K562 (cell line): ENCODE measurements at regions not wholly inside any gene's neighbourhood (a gene's known extent, or its start where the extent isn't known, plus 50 kb on each side); places are given as distances from the start of the nearest gene placed in this dataset.

Experiments used
- ATAC-seq: fragments of 200-7000 bp; cut with Tn5 transposase; 3 replicates; pipeline ENCODE4 v1.9.1; 2020; ENCODE audit warnings: moderate library complexity
- BruUV-seq: library from RNA; stranded (reverse); fragments of 400-500 nt; replicated peaks from 2 replicates; lab custom pipeline; 2021; lab: Mats Ljungman, UMichigan
- CTCF ChIA-PET: fragments of 300-600 bp; formaldehyde crosslinking; extraction: SDS; loops from one replicate; lab custom pipeline; 2021; ENCODE audit warnings: low intra/inter-chr PET ratio; lab: Yijun Ruan, JAX
- POLR2A ChIA-PET: fragments of 300-600, 350-650 bp; sonication (Branson Sonifier 250); formaldehyde crosslinking; extraction: SDS; loops from one replicate; lab custom pipeline; 2021; ENCODE audit warnings: antibody characterized with exemption, inconsistent platforms; lab: Yijun Ruan, JAX
- DNase-seq, 4 experiments: peaks; one replicate each; pipeline versions ENCODE4 v3.0.0 to v3.0.0-alpha.2; 2011 to 2018; ENCODE audit warnings: low spot score in 3 of 4, mixed read lengths in 3 of 4; ENCODE audit errors: extremely low read depth in 1 of 4
- FAIRE-seq: peaks from 2 replicates; lab custom pipeline; 2011; peaks lifted over from hg19 to GRCh38; lab: Jason Lieb, UNC
- H2AFZ ChIP-seq: 2 replicates; pipeline ENCODE4 v1.6.0; 2011; ENCODE audit warnings: low read depth, low read length, control low read depth, inconsistent platforms
- H3K27ac ChIP-seq: fragments of 200-600 bp; 3 replicates; pipeline ENCODE4 v1.8.0; 2011; ENCODE audit warnings: low read depth, mild to moderate bottlenecking, control low read depth, inconsistent platforms, low read length, moderate library complexity, mixed read lengths; ENCODE audit errors: extremely low read depth
- H3K27me3 ChIP-seq, 2 experiments: fragments of 300-600 bp in 1 of 2; 2 replicates in 1 of 2; 3 replicates in 1 of 2; pipeline versions ENCODE4 v1.6.0 to v1.8.0; 2011; ENCODE audit warnings: inconsistent platforms in 2 of 2, low read length in 2 of 2, mild to moderate bottlenecking in 1 of 2, mixed read lengths in 1 of 2, moderate library complexity in 1 of 2; ENCODE audit not compliant: control insufficient read depth in 2 of 2, insufficient read depth in 2 of 2
- H3K36me3 ChIP-seq: fragments of 300-600 bp; 3 replicates; pipeline ENCODE4 v1.8.0; 2011; ENCODE audit warnings: mild to moderate bottlenecking, low read length, inconsistent platforms; ENCODE audit not compliant: control insufficient read depth, insufficient read depth
- H3K4me1 ChIP-seq, 2 experiments: fragments of 200-600 bp in 1 of 2; replicated peaks in 1 of 2; 2 replicates in 1 of 2; 3 replicates in 1 of 2; pipeline versions ENCODE4 v1.5.1 to v1.8.0; 2011; ENCODE audit warnings: inconsistent platforms in 2 of 2, low read length in 2 of 2, mild to moderate bottlenecking in 1 of 2, mixed read lengths in 1 of 2, moderate library complexity in 1 of 2; ENCODE audit not compliant: control insufficient read depth in 2 of 2, insufficient read depth in 2 of 2
- H3K4me2 ChIP-seq: 2 replicates; pipeline ENCODE4 v1.6.1; 2011; ENCODE audit warnings: low read length, control low read depth, inconsistent platforms, mixed read lengths; ENCODE audit not compliant: insufficient read depth
- H3K4me3 ChIP-seq: fragments of 200-600 bp; sonication (generic), shearing (Covaris generic); 2 replicates; pipeline ENCODE4 v1.5.1; 2016; ENCODE audit warnings: control low read depth, inconsistent platforms
- H3K79me2 ChIP-seq: fragments of 200-600 bp; 3 replicates; pipeline ENCODE4 v1.8.0; 2011; ENCODE audit warnings: low read length, inconsistent platforms; ENCODE audit not compliant: control insufficient read depth, insufficient read depth
- H3K9ac ChIP-seq, 2 experiments: 2 replicates each; pipeline versions ENCODE4 v1.6.0 to v1.6.1; 2011; ENCODE audit warnings: low read depth in 2 of 2, low read length in 2 of 2, control low read depth in 1 of 2, inconsistent platforms in 1 of 2, mild to moderate bottlenecking in 1 of 2, mixed read lengths in 1 of 2; ENCODE audit not compliant: insufficient read depth in 1 of 2
- H3K9me1 ChIP-seq: one replicate; pipeline ENCODE4 v1.6.0; 2011; ENCODE audit warnings: inconsistent platforms, mild to moderate bottlenecking, low read length, moderate library complexity; ENCODE audit not compliant: control insufficient read depth, insufficient read depth
- H3K9me3 ChIP-seq: replicated peaks from 2 replicates; pipeline ENCODE4 v1.5.1; 2011; ENCODE audit warnings: low read depth, low read length, inconsistent platforms; ENCODE audit not compliant: control insufficient read depth, insufficient read depth
- H4K20me1 ChIP-seq: replicated peaks from 2 replicates; pipeline ENCODE4 v1.6.1; 2011; ENCODE audit warnings: low read length, inconsistent platforms, mixed read lengths; ENCODE audit not compliant: control insufficient read depth, insufficient read depth
- BMI1 ChIP-seq: fragments of 150-350 bp; IDR thresholded peaks from 2 replicates; pipeline ENCODE4 v1.6.1; 2014; ENCODE audit warnings: low read length
- MEIS2 ChIP-seq: fragments of 450-650 bp; IDR thresholded peaks from 2 replicates; pipeline ENCODE4 v1.6.1; 2014; ENCODE audit warnings: mild to moderate bottlenecking; ENCODE audit not compliant: partially characterized antibody
- MGA ChIP-seq: fragments of 450-650 bp; IDR thresholded peaks from 2 replicates; pipeline ENCODE4 v1.6.1; 2016; ENCODE audit warnings: mild to moderate bottlenecking, moderate library complexity
- PHB2 ChIP-seq: fragments of 450-650 bp; IDR thresholded peaks from 2 replicates; pipeline ENCODE4 v1.6.1; 2017; ENCODE audit warnings: low read depth
- WGBS: fragments of 100-300 bp; shearing (Covaris generic); methylation state at CpG from one replicate; pipeline ENCODE4 v1.1.6; 2016; ENCODE audit warnings: low coverage, mixed read lengths; ENCODE audit not compliant: insufficient coverage; ENCODE audit errors: missing lambda C conversion rate; 5-methylcytosine and 5-hydroxymethylcytosine counted together
- in situ Hi-C: fragments of 300-500 bp; cut with MboI; formaldehyde crosslinking; loops from 4 replicates; pipeline ENCODE4 v1.15.0; 2018; ENCODE audit warnings: inconsistent platforms, mixed read lengths
- intact Hi-C: fragments of 100-400 bp; cut with micrococcal nuclease; formaldehyde crosslinking; loops from 2 replicates; pipeline ENCODE4 v1.14.2; 2022

GRCh38 chrX:109952050-109952449, 50.9 kb upstream of the TMEM164 start:
- H3K9ac ChIP-seq: no peak overlapping the region; a peak in 1 of 4 replicates
- H3K9me3 ChIP-seq: no peaks in the 10 kb centered on the region
- H3K27me3 ChIP-seq: no peaks in the 10 kb centered on the region
- H3K79me2 ChIP-seq: no peaks in the 10 kb centered on the region
- H3K9me1 ChIP-seq: no peaks in the 10 kb centered on the region
- CTCF ChIA-PET: no interaction called here
- no peak for FAIRE-seq
- H4K20me1 ChIP-seq: no peaks in the 10 kb centered on the region
- BruUV-seq: no TSS peak
- intact Hi-C loops (no loop called here), in situ Hi-C loops (no loop called here)
- no peak overlapping the region for H3K4me2 ChIP-seq
- 31% methylated on average over 2 of the region's 2 CpGs for WGBS
- peak overlapping the region; percentile 87 for H2AFZ ChIP-seq
- no peak overlapping the region for H3K27ac ChIP-seq
- no peak for DNase-seq
- H3K4me1 ChIP-seq: peaks cover 0 to 31% of the 10 kb centered on the region in 2 experiments; a peak in 4 of 5 replicates
- no peak overlapping the region for H3K4me3 ChIP-seq
- TF ChIP-seq MEIS2 (no peak), PHB2 (no peak), MGA (no peak), BMI1 (no peak)
- TF ChIP-seq, all 486 proteins: peak for 0
- no peaks in the 10 kb centered on the region for H3K36me3 ChIP-seq
- POLR2A ChIA-PET: interaction anchor here (0.9 to 1.2 kb wide), 2 partner anchors 9 kb away, joined by 3 to 4 read pairs; no protein-coding TSS in a partner anchor
- no peak for ATAC-seq
